IMR-90 (cell line): ENCODE measurements at regions not wholly inside any gene's neighbourhood (a gene's known extent, or its start where the extent isn't known, plus 50 kb on each side); places are given as distances from the start of the nearest gene placed in this dataset.

Experiments used
- ATAC-seq: fragments of 200-7000 bp; cut with Tn5 transposase; 2 replicates; pipeline ENCODE4 v1.9.1; 2020; ENCODE audit warnings: low read depth, mild to moderate bottlenecking, moderate library complexity
- BruUV-seq: library from RNA; stranded (reverse); fragments of 400-500 nt; replicated peaks from 2 replicates; lab custom pipeline; 2021; lab: Mats Ljungman, UMichigan
- CTCF ChIA-PET: fragments of 300-600 bp; formaldehyde crosslinking; extraction: SDS; loops from one replicate; lab custom pipeline; 2021; ENCODE audit warnings: antibody characterized with exemption; lab: Yijun Ruan, JAX
- POLR2A ChIA-PET: fragments of 300-600 bp; sonication (Branson Sonifier 250); formaldehyde crosslinking; loops from one replicate; lab custom pipeline; 2022; ENCODE audit warnings: antibody characterized with exemption; ENCODE audit not compliant: unreplicated experiment; lab: Charles Lee
- DNase-seq: peaks from one replicate; pipeline ENCODE4 v3.0.0; 2013
- H2AFZ ChIP-seq: replicated peaks from 2 replicates; pipeline ENCODE3; 2013; ENCODE audit warnings: low read length, mild to moderate bottlenecking; ENCODE audit not compliant: poor library complexity
- H2AK5ac ChIP-seq: 2 replicates; pipeline ENCODE4 v1.6.1; 2013; ENCODE audit warnings: low read depth, low read length, inconsistent platforms
- H2AK9ac ChIP-seq: replicated peaks from 2 replicates; pipeline ENCODE3; 2013; ENCODE audit warnings: mild to moderate bottlenecking, low read depth, low read length, moderate library complexity; ENCODE audit not compliant: poor library complexity
- H2BK120ac ChIP-seq: 2 replicates; pipeline ENCODE4 v1.6.1; 2013; ENCODE audit warnings: low read depth, low read length, inconsistent platforms
- H2BK15ac ChIP-seq: 3 replicates; pipeline ENCODE4 v1.6.1; 2013; ENCODE audit warnings: low read depth, low read length, inconsistent platforms
- H2BK20ac ChIP-seq: 2 replicates; pipeline ENCODE4 v1.6.1; 2013; ENCODE audit warnings: low read depth, mild to moderate bottlenecking, inconsistent platforms, low read length, moderate library complexity
- H2BK5ac ChIP-seq: 2 replicates; pipeline ENCODE4 v1.6.1; 2013; ENCODE audit warnings: mild to moderate bottlenecking, low read depth, low read length, inconsistent platforms; ENCODE audit not compliant: poor library complexity, severe bottlenecking
- H3K14ac ChIP-seq: replicated peaks from 2 replicates; pipeline ENCODE4 v1.6.1; 2013; ENCODE audit warnings: low read depth, low read length, inconsistent platforms
- H3K18ac ChIP-seq: 2 replicates; pipeline ENCODE4 v1.6.1; 2013; ENCODE audit warnings: low read depth, low read length, control low read depth
- H3K23ac ChIP-seq: 2 replicates; pipeline ENCODE4 v1.6.1; 2013; ENCODE audit warnings: low read depth, low read length, inconsistent platforms
- H3K27ac ChIP-seq: 2 replicates; pipeline ENCODE4 v1.5.1; 2013; ENCODE audit warnings: mild to moderate bottlenecking, control low read depth, low read length; ENCODE audit not compliant: insufficient read depth
- H3K27me3 ChIP-seq: 2 replicates; pipeline ENCODE4 v1.6.1; 2013; ENCODE audit warnings: low read length; ENCODE audit not compliant: control insufficient read depth, insufficient read depth
- H3K36me3 ChIP-seq: 2 replicates; pipeline ENCODE4 v1.6.1; 2013; ENCODE audit warnings: low read length, mixed read lengths; ENCODE audit not compliant: control insufficient read depth, insufficient read depth
- H3K4ac ChIP-seq: 2 replicates; pipeline ENCODE4 v1.6.1; 2013; ENCODE audit warnings: low read depth, low read length, inconsistent platforms
- H3K4me1 ChIP-seq: 2 replicates; pipeline ENCODE4 v1.6.1; 2013; ENCODE audit warnings: low read length, mixed read lengths; ENCODE audit not compliant: control insufficient read depth, insufficient read depth
- H3K4me2 ChIP-seq: 2 replicates; pipeline ENCODE4 v1.6.1; 2013; ENCODE audit warnings: low read depth, mild to moderate bottlenecking, control low read depth, low read length, moderate library complexity
- H3K4me3 ChIP-seq: 2 replicates; pipeline ENCODE4 v1.5.1; 2013; ENCODE audit warnings: low read depth, mild to moderate bottlenecking, control low read depth, low read length, moderate library complexity; ENCODE audit not compliant: insufficient read depth
- H3K56ac ChIP-seq: 2 replicates; pipeline ENCODE4 v1.6.1; 2013; ENCODE audit warnings: low read length, inconsistent platforms; ENCODE audit not compliant: insufficient read depth; ENCODE audit errors: extremely low read depth
- H3K79me1 ChIP-seq, 2 experiments: 2 replicates each; pipeline ENCODE4 v1.6.1; 2013; ENCODE audit warnings: low read length in 2 of 2, inconsistent platforms in 1 of 2, low read depth in 1 of 2
- H3K9ac ChIP-seq: 2 replicates; pipeline ENCODE4 v1.6.1; 2013; ENCODE audit warnings: low read depth, low read length, control low read depth
- H3K9me1 ChIP-seq: 2 replicates; pipeline ENCODE4 v1.6.1; 2013; ENCODE audit warnings: low read length, inconsistent platforms; ENCODE audit not compliant: insufficient read depth
- H3K9me3 ChIP-seq: 2 replicates; pipeline ENCODE4 v1.6.1; 2013; ENCODE audit warnings: low read length; ENCODE audit not compliant: control insufficient read depth, insufficient read depth
- H4K20me1 ChIP-seq: 2 replicates; pipeline ENCODE4 v1.6.1; 2013; ENCODE audit warnings: low read length, inconsistent platforms; ENCODE audit not compliant: insufficient read depth
- H4K5ac ChIP-seq: 2 replicates; pipeline ENCODE4 v1.6.1; 2013; ENCODE audit warnings: mild to moderate bottlenecking, low read depth, low read length, control low read depth
- H4K8ac ChIP-seq, 2 experiments: 2 replicates each; pipeline ENCODE4 v1.6.1; 2013; ENCODE audit warnings: low read depth in 2 of 2, low read length in 2 of 2, control low read depth in 1 of 2, inconsistent platforms in 1 of 2
- H4K91ac ChIP-seq: 2 replicates; pipeline ENCODE4 v1.6.1; 2013; ENCODE audit warnings: low read depth, low read length, inconsistent platforms; ENCODE audit not compliant: insufficient read depth
- FOS ChIP-seq: fragments of 150-350 bp; IDR thresholded peaks from 2 replicates; pipeline ENCODE4 v1.6.1; 2016; ENCODE audit warnings: low read depth, low read length
- RFX5 ChIP-seq: IDR thresholded peaks from 2 replicates; pipeline ENCODE4 v1.8.0; 2012; ENCODE audit warnings: low read depth, mild to moderate bottlenecking, low read length, moderate library complexity
- WGBS, 2 experiments: methylation state at CpG; one replicate each; pipeline versions ENCODE4 v1.1.5 to v1.1.7; 2013; ENCODE audit warnings: missing lambda C conversion rate in 2 of 2; ENCODE audit not compliant: insufficient read length in 1 of 2; ENCODE audit errors: extremely low coverage in 2 of 2; 5-methylcytosine and 5-hydroxymethylcytosine counted together
- dilution Hi-C: fragments of 300-500 bp; cut with HindIII; formaldehyde crosslinking; loops from one replicate; pipeline ENCODE4 v1.14.3; 2018; ENCODE audit warnings: low sequenced_read_pairs; ENCODE audit not compliant: unreplicated experiment
- in situ Hi-C: fragments of 300-500 bp; cut with MboI; formaldehyde crosslinking; loops from 3 replicates; pipeline ENCODE4 v1.14.3; 2019; ENCODE audit warnings: low sequenced_read_pairs, inconsistent platforms, mixed read lengths
- intact Hi-C: fragments of 100-400 bp; cut with micrococcal nuclease; formaldehyde crosslinking; loops from 2 replicates; pipeline ENCODE4 v1.10.0; 2022

DNA sequence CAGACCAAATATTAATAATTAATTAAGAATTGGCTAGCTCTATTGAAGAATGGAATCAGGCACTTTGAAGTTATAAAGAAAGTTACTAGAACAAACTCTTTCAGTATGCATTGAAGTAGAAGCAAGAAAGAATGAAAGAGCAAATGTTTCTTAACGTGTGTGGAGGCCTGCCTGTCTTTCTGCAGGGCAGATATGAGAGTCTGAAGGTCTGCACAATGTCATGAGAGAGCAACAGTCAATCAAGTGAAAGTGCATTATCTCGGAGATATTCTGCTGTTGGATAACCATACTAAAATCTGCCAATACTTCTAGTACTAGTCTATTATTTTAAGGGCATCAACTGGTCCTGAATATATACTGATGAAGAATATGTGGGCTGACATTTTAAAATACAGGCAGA lies 1270.8 kb downstream of the ZPLD1 start:
- H3K4me3 ChIP-seq, result no peak overlapping the region
- H3K4ac ChIP-seq, result no peak overlapping the region
- TF ChIP-seq FOS (no peak), RFX5 (no peak)
- H3K4me2 ChIP-seq, result no peak overlapping the region
- no peaks in the 10 kb centered on the region for H3K9me1 ChIP-seq
- no CpG with 5 or more reads among the region's 2 CpGs for WGBS, 2 experiments
- no peak overlapping the region for H2AK5ac ChIP-seq
- no peaks in the 10 kb centered on the region for H3K79me1 ChIP-seq
- CTCF ChIA-PET, result no interaction called here
- no peak overlapping the region for H3K9ac ChIP-seq
- dilution Hi-C loops, result no loop called here
- no peak overlapping the region for H3K56ac ChIP-seq
- no peak overlapping the region for H4K8ac ChIP-seq
- in situ Hi-C loops, result no loop called here
- H3K14ac ChIP-seq, result no peak overlapping the region
- BruUV-seq, result no TSS peak
- no peak overlapping the region for H4K91ac ChIP-seq
- H2AFZ ChIP-seq, result no peak overlapping the region
- POLR2A ChIA-PET, result no interaction called here
- H4K5ac ChIP-seq, result no peak overlapping the region
- H3K36me3 ChIP-seq, result no peaks in the 10 kb centered on the region
- H2BK120ac ChIP-seq, result no peak overlapping the region
- no peak for ATAC-seq
- no peak overlapping the region for H2BK15ac ChIP-seq
- H2AK9ac ChIP-seq, result no peak overlapping the region
- H2BK5ac ChIP-seq, result no peak overlapping the region
- H2BK20ac ChIP-seq, result no peak overlapping the region
- H3K18ac ChIP-seq, result no peak overlapping the region
- no peak overlapping the region for H3K27ac ChIP-seq
- H3K27me3 ChIP-seq, result no peaks in the 10 kb centered on the region
- no peak overlapping the region for H3K23ac ChIP-seq
- H3K4me1 ChIP-seq, result no peaks in the 10 kb centered on the region
- intact Hi-C loops, result no loop called here
- no peak for DNase-seq
- no peaks in the 10 kb centered on the region for H3K9me3 ChIP-seq
- H4K20me1 ChIP-seq, result no peaks in the 10 kb centered on the region
